SK-N-SH (cell line): ENCODE measurements at regions not wholly inside any gene's neighbourhood (a gene's known extent, or its start where the extent isn't known, plus 50 kb on each side); places are given as distances from the start of the nearest gene placed in this dataset.

Source experiments
- CHD2 ChIP-seq: fragments of 150-350 bp; IDR thresholded peaks from 2 replicates; pipeline ENCODE4 v1.6.1; 2018; ENCODE audit warnings: low read length; ENCODE audit not compliant: partially characterized antibody
- FOXM1 ChIP-seq: IDR thresholded peaks from 2 replicates; pipeline ENCODE4 v1.4.0; 2012; ENCODE audit warnings: low read depth, mild to moderate bottlenecking
- POLR2AphosphoS5 ChIP-seq: IDR thresholded peaks from 2 replicates; pipeline ENCODE4 v1.6.1; 2012; ENCODE audit warnings: low read depth, low read length
- RAD21 ChIP-seq: IDR thresholded peaks from 2 replicates; pipeline ENCODE4 v1.6.1; 2012; ENCODE audit warnings: mild to moderate bottlenecking, low read length
- RCOR1 ChIP-seq: fragments of 150-350 bp; IDR thresholded peaks from 2 replicates; pipeline ENCODE4 v1.6.1; 2017; ENCODE audit warnings: antibody characterized with exemption, low read length
- RXRA ChIP-seq: IDR thresholded peaks from 2 replicates; pipeline ENCODE4 v1.4.0; 2012; ENCODE audit warnings: low read depth, mild to moderate bottlenecking, borderline replicate concordance
- SMC3 ChIP-seq: IDR thresholded peaks from 2 replicates; pipeline ENCODE4 v1.6.1; 2012; ENCODE audit warnings: low read depth, low read length, improper control_type of control experiment
- TCF12 ChIP-seq: IDR thresholded peaks from 2 replicates; pipeline ENCODE4 v1.4.0; 2012
- TEAD4 ChIP-seq: IDR thresholded peaks from 2 replicates; pipeline ENCODE4 v1.4.0; 2012; ENCODE audit warnings: mild to moderate bottlenecking, borderline replicate concordance; ENCODE audit not compliant: insufficient read depth
- TF ChIP-seq, protein P1 (sequence below): IDR thresholded peaks from 2 replicates; pipeline ENCODE4 v1.4.0; 2012; ENCODE audit warnings: low read depth, borderline replicate concordance
- TF ChIP-seq, protein P2 (sequence below): fragments of 200-600 bp; sonication (generic); IDR thresholded peaks from 2 replicates; pipeline ENCODE4 v1.6.1; 2017; ENCODE audit warnings: antibody characterized with exemption, mild to moderate bottlenecking, moderate library complexity
- TF ChIP-seq, protein P3 (sequence below): fragments of 150-350 bp; IDR thresholded peaks from 2 replicates; pipeline ENCODE4 v1.6.1; 2017; ENCODE audit warnings: antibody characterized with exemption, low read length, low read depth, borderline replicate concordance

DNA sequence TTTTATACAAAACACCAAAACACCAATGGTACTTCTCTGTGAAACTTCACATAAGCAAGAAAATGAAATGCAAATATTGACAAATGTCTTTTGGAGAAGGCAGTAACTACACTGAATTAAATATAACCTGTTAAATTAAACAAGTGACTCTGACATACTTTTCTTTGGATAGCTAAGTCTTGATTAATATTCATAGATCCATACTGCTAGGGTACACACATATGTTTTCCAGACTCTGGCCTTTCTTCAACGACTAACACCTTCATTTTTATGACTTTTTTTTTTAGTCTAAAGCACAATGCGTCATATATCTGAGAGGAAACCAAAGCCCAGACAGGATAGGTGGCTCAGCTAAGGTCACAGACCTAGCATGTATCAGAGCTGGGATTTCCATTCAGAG, 263.7 kb downstream of the TENT4A start:
- TF ChIP-seq, protein P1, sequence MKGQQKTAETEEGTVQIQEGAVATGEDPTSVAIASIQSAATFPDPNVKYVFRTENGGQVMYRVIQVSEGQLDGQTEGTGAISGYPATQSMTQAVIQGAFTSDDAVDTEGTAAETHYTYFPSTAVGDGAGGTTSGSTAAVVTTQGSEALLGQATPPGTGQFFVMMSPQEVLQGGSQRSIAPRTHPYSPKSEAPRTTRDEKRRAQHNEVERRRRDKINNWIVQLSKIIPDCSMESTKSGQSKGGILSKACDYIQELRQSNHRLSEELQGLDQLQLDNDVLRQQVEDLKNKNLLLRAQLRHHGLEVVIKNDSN = no peak
- TF ChIP-seq, protein P2, sequence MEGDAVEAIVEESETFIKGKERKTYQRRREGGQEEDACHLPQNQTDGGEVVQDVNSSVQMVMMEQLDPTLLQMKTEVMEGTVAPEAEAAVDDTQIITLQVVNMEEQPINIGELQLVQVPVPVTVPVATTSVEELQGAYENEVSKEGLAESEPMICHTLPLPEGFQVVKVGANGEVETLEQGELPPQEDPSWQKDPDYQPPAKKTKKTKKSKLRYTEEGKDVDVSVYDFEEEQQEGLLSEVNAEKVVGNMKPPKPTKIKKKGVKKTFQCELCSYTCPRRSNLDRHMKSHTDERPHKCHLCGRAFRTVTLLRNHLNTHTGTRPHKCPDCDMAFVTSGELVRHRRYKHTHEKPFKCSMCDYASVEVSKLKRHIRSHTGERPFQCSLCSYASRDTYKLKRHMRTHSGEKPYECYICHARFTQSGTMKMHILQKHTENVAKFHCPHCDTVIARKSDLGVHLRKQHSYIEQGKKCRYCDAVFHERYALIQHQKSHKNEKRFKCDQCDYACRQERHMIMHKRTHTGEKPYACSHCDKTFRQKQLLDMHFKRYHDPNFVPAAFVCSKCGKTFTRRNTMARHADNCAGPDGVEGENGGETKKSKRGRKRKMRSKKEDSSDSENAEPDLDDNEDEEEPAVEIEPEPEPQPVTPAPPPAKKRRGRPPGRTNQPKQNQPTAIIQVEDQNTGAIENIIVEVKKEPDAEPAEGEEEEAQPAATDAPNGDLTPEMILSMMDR = no peak
- TF ChIP-seq POLR2AphosphoS5 = no peak
- no peak for TF ChIP-seq SMC3
- no peak for TF ChIP-seq TCF12
- no peak for TF ChIP-seq RAD21
- no peak for TF ChIP-seq RXRA
- TF ChIP-seq FOXM1 = no peak
- no peak for TF ChIP-seq CHD2
- TF ChIP-seq RCOR1 = no peak
- TF ChIP-seq, protein P3, sequence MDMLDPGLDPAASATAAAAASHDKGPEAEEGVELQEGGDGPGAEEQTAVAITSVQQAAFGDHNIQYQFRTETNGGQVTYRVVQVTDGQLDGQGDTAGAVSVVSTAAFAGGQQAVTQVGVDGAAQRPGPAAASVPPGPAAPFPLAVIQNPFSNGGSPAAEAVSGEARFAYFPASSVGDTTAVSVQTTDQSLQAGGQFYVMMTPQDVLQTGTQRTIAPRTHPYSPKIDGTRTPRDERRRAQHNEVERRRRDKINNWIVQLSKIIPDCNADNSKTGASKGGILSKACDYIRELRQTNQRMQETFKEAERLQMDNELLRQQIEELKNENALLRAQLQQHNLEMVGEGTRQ = no peak
- TF ChIP-seq TEAD4 = no peak
